HG02759 (cell line): ENCODE measurements at regions not wholly inside any gene's neighbourhood (a gene's known extent, or its start where the extent isn't known, plus 50 kb on each side); places are given as distances from the start of the nearest gene placed in this dataset.
A peak's percentile ranks its signal among the peaks of the same experiment; 100 is the strongest.

Experiments used
- ATAC-seq: cut with Tn5 transposase; IDR thresholded peaks from one replicate; pipeline ENCODE4 v1.9.1; 2021; ENCODE audit warnings: mild to moderate bottlenecking, moderate library complexity; ENCODE audit not compliant: unreplicated experiment

- ATAC-seq: no peak
These were observed 519.2 kb downstream of the CCDC85A start for GRCh38 chr2:56703001-56703400.

GRCh38 chr2:56705713-56706112, 521.9 kb downstream of the CCDC85A start:
- no peak for ATAC-seq

GRCh38 chr2:56707218-56707617, 523.4 kb downstream of the CCDC85A start:
- no peak for ATAC-seq

- ATAC-seq: no peak
These were observed 523.9 kb downstream of the CCDC85A start for GRCh38 chr2:56707650-56708049.

GRCh38 chr2:56709181-56709580, 525.4 kb downstream of the CCDC85A start:
- no peak for ATAC-seq

GRCh38 chr2:56713161-56713676, 529.4 kb downstream of the CCDC85A start:
- no peak for ATAC-seq

- ATAC-seq: no peak
These were observed 530.2 kb downstream of the CCDC85A start for GRCh38 chr2:56713978-56714377.

GRCh38 chr2:56714400-56714799, 530.6 kb downstream of the CCDC85A start:
- no peak for ATAC-seq

GRCh38 chr2:56715683-56716082, 531.9 kb downstream of the CCDC85A start:
- no peak for ATAC-seq

- no peak for ATAC-seq
These were observed 534.6 kb downstream of the CCDC85A start for GRCh38 chr2:56718413-56718812.

GRCh38 chr2:56729212-56729611, 545.4 kb downstream of the CCDC85A start:
- ATAC-seq: no peak

- no peak for ATAC-seq
These were observed 549.2 kb downstream of the CCDC85A start for GRCh38 chr2:56732946-56733345.

- no peak for ATAC-seq
These were observed 555.6 kb downstream of the CCDC85A start for GRCh38 chr2:56739413-56739812.

- no peak for ATAC-seq
These were observed 557.9 kb downstream of the CCDC85A start for GRCh38 chr2:56741601-56742102.

GRCh38 chr2:56743807-56744206, 560.0 kb downstream of the CCDC85A start:
- ATAC-seq: no peak

- peak; percentile 59 for ATAC-seq
These were observed 565.5 kb downstream of the CCDC85A start for GRCh38 chr2:56749152-56749752.

GRCh38 chr2:56753182-56753581, 569.4 kb downstream of the CCDC85A start:
- no peak for ATAC-seq

- ATAC-seq: no peak
These were observed 570.4 kb downstream of the CCDC85A start for GRCh38 chr2:56754066-56754615.

GRCh38 chr2:56754627-56755026, 570.8 kb downstream of the CCDC85A start:
- ATAC-seq: no peak

- ATAC-seq: no peak
These were observed 574.2 kb downstream of the CCDC85A start for GRCh38 chr2:56757884-56758545.

- no peak for ATAC-seq
These were observed 579.9 kb downstream of the CCDC85A start for GRCh38 chr2:56763683-56764082.

- ATAC-seq: no peak
These were observed 585.2 kb downstream of the CCDC85A start for GRCh38 chr2:56768973-56769372.
